Neuron (in vitro differentiated cells): ENCODE measurements at regions not wholly inside any gene's neighbourhood (a gene's known extent, or its start where the extent isn't known, plus 50 kb on each side); places are given as distances from the start of the nearest gene placed in this dataset.
"Not testable (repeated sequence)": the region's sequence is repeated elsewhere in the genome, so short reads cannot be mapped to it uniquely, and the experiment has no call there.

ENCODE experiments used
- H2AFZ ChIP-seq: one replicate; pipeline ENCODE4 v1.6.1; 2013; ENCODE audit warnings: low read depth, mild to moderate bottlenecking, inconsistent platforms, low read length, moderate library complexity
- H3K27me3 ChIP-seq: one replicate; pipeline ENCODE4 v1.6.1; 2013; ENCODE audit warnings: low read length; ENCODE audit not compliant: insufficient read depth
- H3K36me3 ChIP-seq: one replicate; pipeline ENCODE4 v1.6.1; 2013; ENCODE audit warnings: low read length; ENCODE audit not compliant: insufficient read depth
- H3K4me1 ChIP-seq: one replicate; pipeline ENCODE4 v1.6.1; 2013; ENCODE audit warnings: low read length; ENCODE audit not compliant: insufficient read depth
- H3K4me3 ChIP-seq: 2 replicates; pipeline ENCODE4 v1.5.1; 2013; ENCODE audit warnings: mild to moderate bottlenecking, low read length, moderate library complexity
- H3K9me3 ChIP-seq: one replicate; pipeline ENCODE4 v1.6.1; 2013; ENCODE audit warnings: low read length

- no peaks in the 10 kb centered on the region for H3K9me3 ChIP-seq
- no peaks in the 10 kb centered on the region for H3K27me3 ChIP-seq
- H2AFZ ChIP-seq = no peak overlapping the region
- H3K4me1 ChIP-seq = no peaks in the 10 kb centered on the region
- no peak overlapping the region for H3K4me3 ChIP-seq
- no peaks in the 10 kb centered on the region for H3K36me3 ChIP-seq
These were observed 290.6 kb upstream of the KLF3 start for GRCh38 chr4:38373375-38373774.

DNA sequence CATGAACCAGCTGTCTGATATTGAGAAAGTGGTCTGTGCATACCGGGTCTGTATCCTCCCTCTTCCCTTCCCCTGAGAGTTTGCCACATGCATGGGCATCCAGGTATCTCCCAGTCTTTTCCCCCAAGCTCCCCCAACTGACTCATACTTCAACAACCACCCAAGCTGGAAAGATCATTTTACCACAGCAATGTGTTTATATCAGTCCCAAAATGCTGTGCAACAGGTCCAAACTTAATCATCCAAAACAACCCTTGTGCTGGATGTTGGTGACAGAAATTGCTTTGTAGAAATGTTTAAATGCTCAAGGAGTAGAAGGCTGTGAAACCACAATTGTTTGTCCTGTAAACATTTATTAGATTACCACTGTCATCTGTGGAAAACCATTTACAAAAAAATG is 286.8 kb upstream of the KLF3 start:
- Histone ChIP-seq H3K4me3 (no peak overlapping the region), H3K9me3 (no peaks in the 10 kb centered on the region), H3K36me3 (no peaks in the 10 kb centered on the region), H3K27me3 (no peaks in the 10 kb centered on the region), H2AFZ (no peak overlapping the region), H3K4me1 (no peaks in the 10 kb centered on the region)

DNA sequence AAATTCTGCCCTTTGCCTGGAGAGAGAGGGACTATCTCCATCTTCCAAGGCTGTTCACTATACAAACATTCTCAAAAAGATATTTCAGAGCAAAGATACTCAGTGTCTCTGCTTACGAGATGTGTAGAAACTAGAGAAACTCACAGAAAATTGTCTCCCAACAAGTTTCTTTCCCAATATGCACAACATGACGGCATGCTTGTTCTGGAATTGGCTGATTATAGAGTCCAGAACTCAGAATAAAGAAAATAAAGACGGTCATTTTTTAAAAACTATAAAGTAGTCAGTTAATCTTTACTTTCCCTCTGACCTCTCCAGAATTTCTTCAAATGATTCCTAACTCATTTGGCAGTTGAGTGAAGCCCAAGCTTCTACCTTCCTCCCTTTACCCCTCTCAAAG is 285.5 kb upstream of the KLF3 start:
- Histone ChIP-seq H3K27me3 (no peaks in the 10 kb centered on the region), H3K9me3 (no peaks in the 10 kb centered on the region), H2AFZ (no peak overlapping the region), H3K36me3 (no peaks in the 10 kb centered on the region), H3K4me3 (no peak overlapping the region), H3K4me1 (no peaks in the 10 kb centered on the region)

- no peak overlapping the region for H3K4me3 ChIP-seq
- H3K4me1 ChIP-seq = no peaks in the 10 kb centered on the region
- no peaks in the 10 kb centered on the region for H3K36me3 ChIP-seq
- H2AFZ ChIP-seq = no peak overlapping the region
- no peaks in the 10 kb centered on the region for H3K9me3 ChIP-seq
- no peaks in the 10 kb centered on the region for H3K27me3 ChIP-seq
These were observed 282.2 kb upstream of the KLF3 start for GRCh38 chr4:38381788-38382187.

DNA sequence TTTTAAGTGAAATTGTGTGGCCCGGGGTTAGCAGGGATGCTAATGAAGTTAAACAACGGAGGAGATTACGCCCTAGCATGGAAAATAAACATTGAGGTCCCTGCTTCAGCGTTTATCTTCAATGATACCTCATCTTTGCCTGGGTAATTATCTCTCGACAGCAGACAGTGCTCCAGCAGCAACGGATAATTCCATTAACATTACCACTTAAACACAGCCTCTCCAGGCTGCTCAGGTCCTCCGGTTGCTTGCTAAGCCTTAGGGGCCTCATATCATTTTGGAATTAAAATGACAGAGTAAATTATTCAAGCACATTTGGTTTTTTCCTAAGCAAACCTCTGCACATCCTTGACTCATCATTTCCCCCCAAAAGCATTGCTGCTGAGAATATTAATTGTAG is 281.5 kb upstream of the KLF3 start:
- Histone ChIP-seq H3K4me1 (no peaks in the 10 kb centered on the region), H2AFZ (no peak overlapping the region), H3K9me3 (no peaks in the 10 kb centered on the region), H3K4me3 (no peak overlapping the region), H3K27me3 (no peaks in the 10 kb centered on the region), H3K36me3 (no peaks in the 10 kb centered on the region)

DNA sequence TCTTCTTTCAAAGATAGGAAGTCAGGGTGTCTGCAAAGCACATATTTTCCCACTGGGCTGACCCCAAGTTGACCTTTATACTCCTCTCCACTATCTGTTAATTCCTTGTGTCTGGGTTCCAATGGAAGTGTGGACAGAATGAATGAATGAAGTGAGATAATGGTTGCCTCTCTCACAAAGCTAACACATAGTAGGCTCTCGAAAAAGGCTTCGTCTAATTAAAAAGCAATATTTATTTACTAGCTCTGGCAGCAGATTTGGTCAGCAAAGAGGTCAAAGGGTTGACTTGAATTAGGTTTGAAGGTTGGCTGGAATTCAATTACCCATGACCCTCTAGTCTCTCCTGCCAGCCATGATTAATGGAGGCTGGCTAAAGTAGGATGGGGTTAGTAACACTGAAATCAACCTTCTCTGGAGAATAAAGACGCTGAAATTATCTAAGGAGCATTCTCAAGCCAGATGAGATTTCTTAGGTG is 280.3 kb upstream of the KLF3 start:
- Histone ChIP-seq H2AFZ (no peak overlapping the region), H3K27me3 (no peaks in the 10 kb centered on the region), H3K4me3 (no peak overlapping the region), H3K9me3 (no peaks in the 10 kb centered on the region), H3K36me3 (no peaks in the 10 kb centered on the region), H3K4me1 (no peaks in the 10 kb centered on the region)

GRCh38 chr4:38385093-38386004 is 278.6 kb upstream of the KLF3 start:
- Histone ChIP-seq H3K4me3 (no peak overlapping the region), H3K9me3 (peaks cover 2% of the 10 kb centered on the region), H3K36me3 (no peaks in the 10 kb centered on the region), H3K4me1 (no peaks in the 10 kb centered on the region), H2AFZ (no peak overlapping the region), H3K27me3 (no peaks in the 10 kb centered on the region)

DNA sequence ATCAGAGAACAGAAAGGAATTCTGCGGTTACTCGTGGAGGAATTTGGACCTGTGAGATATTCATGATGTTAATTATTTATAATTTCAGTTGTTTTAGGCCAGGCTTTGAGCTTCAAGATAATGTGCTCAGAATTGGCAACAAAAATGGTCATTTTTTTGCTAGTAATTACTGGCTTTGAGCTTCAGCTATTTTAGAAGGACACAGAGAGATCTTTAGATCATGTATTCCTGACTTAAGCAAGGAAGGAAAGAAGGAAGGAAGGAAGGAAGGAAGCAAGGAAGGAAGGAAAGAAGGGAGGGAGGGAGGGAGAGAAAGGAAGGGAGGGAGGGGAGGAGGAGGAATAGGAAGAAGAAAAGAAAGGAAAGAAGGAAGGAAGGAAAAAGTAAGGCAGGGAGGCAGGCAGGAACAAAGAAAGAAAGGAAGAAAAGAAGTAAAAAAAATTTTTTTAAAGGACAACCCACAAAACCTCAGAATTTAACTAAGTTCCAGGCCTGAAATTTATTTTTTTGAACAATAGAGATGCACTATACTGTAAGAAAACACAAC is 277.9 kb upstream of the KLF3 start:
- Histone ChIP-seq H2AFZ (no peak overlapping the region), H3K36me3 (no peaks in the 10 kb centered on the region), H3K4me1 (no peaks in the 10 kb centered on the region), H3K9me3 (peaks cover 2% of the 10 kb centered on the region), H3K4me3 (no peak overlapping the region), H3K27me3 (no peaks in the 10 kb centered on the region)

GRCh38 chr4:38386654-38387188 is 277.3 kb upstream of the KLF3 start:
- Histone ChIP-seq H3K4me1 (no peaks in the 10 kb centered on the region), H3K36me3 (no peaks in the 10 kb centered on the region), H2AFZ (no peak overlapping the region), H3K4me3 (no peak overlapping the region), H3K9me3 (peaks cover 2% of the 10 kb centered on the region), H3K27me3 (no peaks in the 10 kb centered on the region)

- Histone ChIP-seq H3K36me3 (no peaks in the 10 kb centered on the region), H2AFZ (no peak overlapping the region), H3K27me3 (no peaks in the 10 kb centered on the region), H3K4me3 (no peak overlapping the region), H3K4me1 (no peaks in the 10 kb centered on the region), H3K9me3 (peaks cover 2% of the 10 kb centered on the region)
These were observed 276.7 kb upstream of the KLF3 start for GRCh38 chr4:38387348-38387747.

DNA sequence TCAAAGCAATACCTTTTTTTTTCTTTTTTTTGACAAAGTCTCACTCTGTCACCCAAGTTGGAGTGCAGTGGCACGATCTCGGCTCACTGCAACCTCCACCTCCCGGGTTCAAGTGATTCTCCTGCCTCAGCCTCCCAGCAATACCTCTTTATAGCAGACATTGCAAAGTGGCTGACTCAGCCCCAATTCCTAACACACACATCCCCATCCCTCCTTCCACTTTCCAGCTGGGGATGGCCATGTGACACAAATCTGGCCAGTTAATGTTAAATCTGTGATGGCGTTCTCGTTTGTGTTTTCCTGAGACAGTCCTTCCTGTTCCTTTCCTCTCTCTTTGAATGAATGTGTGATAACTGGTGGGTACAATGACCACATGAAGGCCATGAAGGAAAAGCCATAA is 276.2 kb upstream of the KLF3 start:
- H3K9me3 ChIP-seq = peaks cover 5% of the 10 kb centered on the region
- H3K27me3 ChIP-seq = no peaks in the 10 kb centered on the region
- no peaks in the 10 kb centered on the region for H3K36me3 ChIP-seq
- no peaks in the 10 kb centered on the region for H3K4me1 ChIP-seq
- no peak overlapping the region for H3K4me3 ChIP-seq
- no peak overlapping the region for H2AFZ ChIP-seq

DNA sequence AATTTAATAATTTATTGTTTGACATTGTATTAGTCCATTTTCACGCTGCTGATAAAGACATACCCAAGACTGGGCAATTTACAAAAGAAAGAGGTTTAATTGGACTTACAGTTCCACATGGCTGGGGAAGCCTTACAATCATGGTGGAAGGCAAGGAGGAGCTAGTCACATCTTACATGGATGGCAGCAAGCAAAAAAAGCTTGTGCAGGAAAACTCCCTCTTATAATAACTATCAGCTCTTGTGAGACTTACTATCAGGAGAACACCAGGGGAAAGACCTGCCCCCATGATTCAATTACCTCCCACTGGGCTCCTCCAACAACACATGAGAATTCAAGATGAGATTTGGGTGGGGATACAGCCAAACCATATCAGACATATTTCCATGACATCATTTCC is 275.1 kb upstream of the KLF3 start:
- H3K9me3 ChIP-seq, H3K4me1 ChIP-seq, H2AFZ ChIP-seq, H3K27me3 ChIP-seq, H3K4me3 ChIP-seq, H3K36me3 ChIP-seq: not testable (repeated sequence)

DNA sequence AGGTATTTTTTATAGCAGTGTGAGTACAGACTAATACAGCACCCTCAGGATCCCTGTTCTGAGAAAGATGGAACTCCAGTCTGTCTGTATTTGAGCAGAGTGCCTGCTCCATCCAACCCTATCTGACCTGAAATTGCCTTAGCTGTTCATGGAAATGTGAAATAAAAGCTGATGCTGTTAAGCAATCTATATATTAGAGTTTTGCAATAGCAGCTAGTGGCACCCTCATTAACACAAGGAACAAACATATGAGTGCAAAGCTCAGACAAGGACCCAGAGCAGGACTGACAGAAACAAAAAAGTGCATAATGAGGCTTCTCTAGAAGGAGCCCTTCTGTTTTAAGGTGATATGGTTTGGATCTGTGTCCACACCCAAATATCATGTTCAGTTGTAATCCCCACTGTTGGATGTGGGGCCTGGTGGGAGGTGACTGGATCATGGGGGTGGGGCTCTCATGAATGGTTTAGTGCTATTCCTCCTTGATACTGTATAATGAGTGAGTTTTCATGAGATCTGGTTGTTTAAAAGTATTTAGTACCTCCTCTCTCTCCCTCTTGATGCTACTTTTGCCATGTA is 272.9 kb upstream of the KLF3 start:
- Histone ChIP-seq H3K27me3 (no peaks in the 10 kb centered on the region), H3K9me3 (peaks cover 8% of the 10 kb centered on the region), H3K4me3 (no peak overlapping the region), H3K4me1 (no peaks in the 10 kb centered on the region), H2AFZ (no peak overlapping the region), H3K36me3 (no peaks in the 10 kb centered on the region)
